HG02798 (cell line): ENCODE measurements at regions not wholly inside any gene's neighbourhood (a gene's known extent, or its start where the extent isn't known, plus 50 kb on each side); places are given as distances from the start of the nearest gene placed in this dataset.
"Not testable (repeated sequence)": the region's sequence is repeated elsewhere in the genome, so short reads cannot be mapped to it uniquely, and the experiment has no call there.

ENCODE experiments used
- ATAC-seq: cut with Tn5 transposase; IDR thresholded peaks from one replicate; pipeline ENCODE4 v1.9.1; 2021; ENCODE audit warnings: mild to moderate bottlenecking; ENCODE audit not compliant: unreplicated experiment, poor library complexity

DNA sequence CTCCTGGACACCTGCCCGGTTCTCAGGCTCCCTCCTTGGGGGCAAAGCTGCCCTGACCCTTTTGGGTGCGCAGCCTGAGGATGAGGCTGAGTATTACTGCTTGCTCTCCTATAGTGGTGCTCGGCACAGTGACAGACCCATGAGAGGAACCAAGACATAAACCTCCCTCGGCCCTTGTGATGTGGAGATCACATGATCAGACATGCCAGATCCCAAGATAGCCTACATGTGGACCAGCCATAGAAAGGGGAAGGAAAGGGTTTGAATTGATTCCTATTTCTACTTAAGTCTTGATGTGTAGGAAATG lies 125.3 kb downstream of the VPREB1 start:
- no peak for ATAC-seq

DNA sequence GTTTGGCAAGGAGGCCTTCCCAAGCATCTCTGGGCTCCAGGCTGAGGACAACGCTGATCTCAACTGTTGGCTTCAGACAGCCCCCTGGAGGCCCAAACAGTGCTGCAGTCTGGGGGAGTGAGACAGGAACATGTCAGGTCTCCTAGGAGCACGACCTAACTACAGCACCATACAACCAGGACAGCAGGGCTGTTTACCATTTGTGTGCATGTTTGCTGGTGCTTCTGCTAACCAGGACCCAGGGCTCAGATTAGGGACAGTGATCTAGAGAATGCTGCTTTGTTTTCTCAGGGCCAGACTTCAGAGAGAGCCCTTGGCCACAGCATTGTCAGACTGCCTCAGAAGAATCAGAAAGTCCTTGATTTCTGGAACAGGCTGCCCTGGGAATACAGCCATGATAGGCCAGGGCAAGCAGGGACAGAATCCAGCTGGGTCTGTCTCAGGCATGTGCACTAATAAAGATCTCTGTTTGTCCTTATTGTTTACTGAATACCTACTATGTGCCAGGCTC lies 126.5 kb downstream of the VPREB1 start:
- no peak for ATAC-seq

DNA sequence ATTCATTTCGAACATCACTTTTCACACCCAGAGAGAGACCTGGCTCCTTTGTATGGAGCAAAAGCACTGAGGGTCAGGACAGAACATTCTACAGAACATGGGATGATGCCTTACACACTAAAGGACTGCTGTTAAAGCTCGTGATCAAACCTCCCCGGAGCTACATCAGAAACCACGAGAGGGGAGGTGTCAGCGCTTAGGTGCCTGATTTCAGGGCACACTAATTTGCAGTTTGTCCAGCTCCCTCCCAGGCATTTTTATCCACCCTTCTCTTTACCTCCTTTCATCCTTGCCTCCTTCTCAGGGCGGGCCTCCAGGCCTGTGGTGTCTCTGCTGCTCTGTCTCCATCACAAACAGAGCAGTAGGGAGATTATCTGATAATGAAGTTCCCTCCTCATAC lies 127.5 kb downstream of the VPREB1 start:
- no peak for ATAC-seq

DNA sequence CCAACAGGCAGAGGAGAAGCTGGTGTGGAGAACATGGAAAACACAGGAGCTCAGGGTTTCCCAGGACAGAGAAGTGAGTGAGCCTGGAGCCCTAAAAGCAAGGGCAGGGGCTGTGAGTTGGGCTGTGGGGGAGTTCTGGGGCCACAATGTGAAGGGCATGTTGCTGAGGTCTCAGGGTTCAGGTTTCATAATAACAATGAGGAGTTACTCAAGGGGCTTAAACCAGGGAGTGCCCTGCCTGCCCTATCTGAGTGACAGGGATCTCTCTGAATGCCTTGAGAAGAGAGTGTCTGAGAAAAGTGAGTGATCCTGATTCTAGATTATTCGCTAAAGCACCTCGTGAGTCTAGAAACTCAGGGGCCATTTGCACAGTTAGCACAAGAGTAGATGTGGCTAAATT lies 129.6 kb downstream of the VPREB1 start:
- no peak for ATAC-seq

DNA sequence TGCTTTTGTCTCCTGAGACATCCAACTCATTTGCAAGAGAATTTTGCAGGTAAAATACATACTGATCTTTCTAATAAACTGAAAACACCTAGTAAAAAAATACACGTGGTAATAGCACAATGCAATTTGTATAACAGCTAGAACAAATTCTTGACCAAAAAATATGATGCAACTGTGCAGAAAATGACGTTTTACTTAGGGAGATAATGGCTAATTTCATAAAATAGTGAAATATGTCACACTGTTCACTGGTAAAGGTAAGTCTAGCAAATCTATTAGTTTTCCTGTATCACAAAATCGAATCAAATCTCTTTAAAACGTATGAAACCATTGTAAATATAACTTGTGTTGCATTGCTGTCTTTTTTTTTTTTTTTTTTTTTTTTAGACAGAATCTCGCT lies 130.0 kb downstream of the VPREB1 start:
- no peak for ATAC-seq

- no peak for ATAC-seq
Measured at GRCh38 chr22:22375576-22376351, 131.2 kb downstream of the VPREB1 start.

DNA sequence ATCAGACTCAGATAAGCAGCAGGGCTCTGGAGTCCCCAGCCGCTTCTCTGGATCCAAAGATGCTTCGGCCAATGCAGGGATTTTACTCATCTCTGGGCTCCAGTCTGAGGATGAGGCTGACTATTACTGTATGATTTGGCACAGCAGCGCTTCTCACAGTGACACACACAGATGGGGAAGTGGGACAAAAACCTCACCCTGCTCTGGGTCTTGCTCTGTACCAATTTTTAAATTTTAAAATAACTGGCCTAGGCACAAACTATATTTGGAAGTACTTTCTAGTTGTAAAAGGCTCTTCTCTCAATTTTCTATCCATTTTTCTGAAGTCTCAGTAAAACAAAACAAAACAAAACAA lies 131.7 kb downstream of the VPREB1 start:
- no peak for ATAC-seq

- ATAC-seq: not testable (repeated sequence)
Measured at GRCh38 chr22:22376884-22377283, 131.7 kb downstream of the ZNF280B start.

DNA sequence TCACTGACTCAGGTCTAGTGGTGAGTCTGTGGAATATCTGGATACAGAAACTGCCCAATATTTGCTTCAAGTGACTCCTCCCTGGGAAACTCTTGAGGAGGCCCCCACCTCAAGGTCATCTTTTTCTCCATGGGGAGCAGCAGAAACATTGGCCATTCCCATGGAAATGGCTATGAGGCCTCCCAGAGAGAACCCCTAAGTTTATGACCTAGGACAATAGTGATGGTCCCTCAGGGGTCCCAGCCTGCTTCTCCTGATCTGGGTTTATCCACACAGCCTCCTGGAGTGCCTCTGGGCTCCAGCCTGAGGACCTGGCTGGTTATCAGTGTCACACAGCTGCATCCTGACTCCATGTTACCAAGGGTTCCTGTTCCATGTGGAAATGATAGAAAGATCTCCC lies 131.2 kb downstream of the ZNF280B start:
- no peak for ATAC-seq

GRCh38 chr22:22378446-22379415 lies 129.8 kb downstream of the ZNF280B start:
- no peak for ATAC-seq

DNA sequence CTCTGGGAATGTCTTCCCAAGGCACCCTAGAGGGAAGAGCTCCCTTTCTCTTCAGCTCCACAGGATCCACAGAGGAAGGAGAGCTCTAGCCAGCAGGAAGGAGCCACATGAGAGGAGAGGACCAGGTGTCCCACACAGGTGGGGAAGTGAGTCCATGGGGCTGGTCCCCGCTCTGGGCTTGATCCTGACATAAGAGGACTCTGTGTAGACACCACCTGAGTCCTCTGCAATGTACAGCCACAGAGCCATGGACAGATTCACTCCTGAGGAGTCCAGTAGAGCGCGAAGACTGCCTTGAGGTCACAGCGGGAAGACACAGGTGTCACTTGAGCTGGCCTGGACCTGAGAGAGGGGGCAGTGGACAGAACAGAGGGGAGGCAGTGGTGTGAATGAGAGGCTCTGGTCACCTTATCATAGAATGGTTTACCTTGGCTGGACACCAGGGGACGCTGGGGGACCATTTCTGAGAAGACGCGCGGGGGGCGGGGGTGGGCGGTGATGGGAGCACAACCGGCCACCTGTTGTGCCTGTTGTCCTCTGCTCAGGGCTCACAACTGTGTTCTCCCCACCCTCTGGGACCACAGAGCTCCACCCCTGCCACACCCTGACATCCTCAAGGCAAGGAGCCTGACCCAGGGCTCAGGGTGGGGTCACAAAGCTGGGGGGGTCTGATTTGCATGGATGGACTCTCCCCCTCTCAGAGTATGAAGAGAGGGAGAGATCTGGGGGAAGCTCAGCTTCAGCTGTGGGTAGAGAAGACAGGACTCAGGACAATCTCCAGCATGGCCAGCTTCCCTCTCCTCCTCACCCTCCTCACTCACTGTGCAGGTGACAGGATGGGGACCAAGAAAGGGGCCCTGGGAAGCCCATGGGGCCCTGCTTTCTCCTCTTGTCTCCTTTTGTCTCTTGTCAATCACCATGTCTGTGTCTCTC lies 128.2 kb downstream of the ZNF280B start:
- peak; percentile 88 for ATAC-seq

- ATAC-seq: not testable (repeated sequence)
Measured at GRCh38 chr22:22381292-22381691, 127.2 kb downstream of the ZNF280B start.

- no peak for ATAC-seq
Measured at GRCh38 chr22:22384267-22384666, 124.3 kb downstream of the ZNF280B start.

GRCh38 chr22:22384668-22385244 lies 123.8 kb downstream of the ZNF280B start:
- ATAC-seq: no peak

GRCh38 chr22:22386602-22387385 lies 121.7 kb downstream of the ZNF280B start:
- ATAC-seq: no peak

GRCh38 chr22:22387386-22387736 lies 121.2 kb downstream of the ZNF280B start:
- ATAC-seq: no peak

- ATAC-seq: no peak
Measured at GRCh38 chr22:22388090-22388489, 120.5 kb downstream of the ZNF280B start.

DNA sequence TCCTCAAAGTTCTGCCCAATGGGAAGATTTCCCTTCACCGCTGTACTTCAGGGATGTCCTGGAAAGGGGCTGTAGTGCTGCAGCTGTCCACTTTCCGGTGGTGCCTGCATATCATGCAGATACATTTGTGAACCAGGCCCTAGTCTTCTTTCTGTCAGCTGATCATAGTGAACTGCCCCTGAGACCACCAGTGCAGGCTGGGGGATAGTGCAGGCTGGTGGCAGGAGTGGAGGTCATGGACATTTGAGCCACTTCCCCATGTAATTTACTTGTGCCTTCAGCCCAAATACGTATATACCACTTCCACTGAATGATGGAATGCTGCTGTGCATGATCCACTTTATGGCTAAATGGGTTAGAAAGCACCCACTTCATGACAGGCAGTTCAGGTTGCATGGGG lies 120.0 kb downstream of the ZNF280B start:
- no peak for ATAC-seq

DNA sequence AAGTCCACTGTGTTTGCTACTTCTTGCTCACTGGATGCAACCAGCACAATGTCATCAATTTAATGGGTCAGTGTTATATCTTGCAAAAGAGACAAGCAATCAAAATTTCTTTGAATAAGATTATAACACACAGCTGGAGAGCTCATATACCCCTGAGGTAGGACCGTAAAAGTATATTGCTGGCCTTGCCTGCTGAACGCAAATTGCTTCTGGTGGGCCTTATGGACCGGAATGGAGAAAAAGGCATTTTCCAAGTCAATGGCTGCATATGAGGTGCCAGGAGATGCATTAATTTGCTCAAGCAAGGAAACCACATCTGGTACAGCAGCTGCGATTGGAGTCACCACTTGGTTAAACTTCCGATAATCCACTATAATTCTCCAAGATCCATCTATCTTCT lies 119.1 kb downstream of the ZNF280B start:
- ATAC-seq: no peak
